ENCODE measurements at regions not wholly inside any gene's neighbourhood (a gene's known extent, or its start where the extent isn't known, plus 50 kb on each side); places are given as distances from the start of the nearest gene placed in this dataset.

- intact Hi-C loops (cut with micrococcal nuclease), result no loop called here
- TF ChIP-seq CTCF (IDR thresholded peaks at IDR 0.05), result no peak
- no peak for DNase-seq
- Mint-ChIP-seq H3K27ac (no peak overlapping the region), H3K27me3 (peaks cover 5% of the 10 kb centered on the region), H3K4me1 (ENCODE audit: low read depth) (peaks cover 13% of the 10 kb centered on the region), H3K4me3 (no peak overlapping the region), H3K36me3 (ENCODE audit: low read depth) (no peaks in the 10 kb centered on the region), H3K9me3 (no peaks in the 10 kb centered on the region)
- ATAC-seq, result no peak
- ChIA-PET POLR2A (interaction anchor here (0.6 kb wide), 1 partner anchor 11 kb away, joined by 3 read pairs; no protein-coding TSS in a partner anchor), CTCF (interaction anchor here (0.7 to 1.8 kb wide), 2 partner anchors 87 to 367 kb away, joined by 3 to 4 read pairs; no protein-coding TSS in a partner anchor)
Observed at GRCh38 chr6:7048894-7049293, 58.9 kb upstream of the RREB1 start.

GRCh38 chr6:7050004-7050403 is 57.8 kb upstream of the RREB1 start:
- intact Hi-C loops (cut with micrococcal nuclease), result no loop called here

GRCh38 chr6:7050872-7051779 is 56.6 kb upstream of the RREB1 start:
- Mint-ChIP-seq H3K27ac (no peak overlapping the region), H3K36me3 (ENCODE audit: low read depth) (no peaks in the 10 kb centered on the region), H3K4me3 (peak overlapping the region; percentile 50), H3K4me1 (ENCODE audit: low read depth) (peaks cover 13% of the 10 kb centered on the region), H3K27me3 (peaks cover 5% of the 10 kb centered on the region), H3K9me3 (no peaks in the 10 kb centered on the region)
- DNase-seq, result peak; percentile 48
- intact Hi-C loops (cut with micrococcal nuclease), result no loop called here
- ATAC-seq, result peak; percentile 61
- CTCF ChIA-PET, result no interaction called here
- TF ChIP-seq CTCF (IDR thresholded peaks at IDR 0.05), result no peak
- POLR2A ChIA-PET, result interaction anchor here (1.1 kb wide), 1 partner anchor 15 kb away, joined by 3 read pairs; no protein-coding TSS in a partner anchor

More at GRCh38 chr6:7050004-7050403, 57.8 kb upstream of the RREB1 start:
- H3K4me3 Mint-ChIP-seq, result no peak overlapping the region
- peaks cover 5% of the 10 kb centered on the region for H3K27me3 Mint-ChIP-seq
- no peaks in the 10 kb centered on the region for H3K9me3 Mint-ChIP-seq
- H3K36me3 Mint-ChIP-seq (ENCODE audit: low read depth), result no peaks in the 10 kb centered on the region
- no peak for DNase-seq
- ChIA-PET CTCF (no interaction called here), POLR2A (no interaction called here)
- TF ChIP-seq CTCF (IDR thresholded peaks at IDR 0.05), result no peak
- H3K27ac Mint-ChIP-seq, result no peak overlapping the region
- peaks cover 13% of the 10 kb centered on the region for H3K4me1 Mint-ChIP-seq (ENCODE audit: low read depth)
- ATAC-seq, result no peak

- Mint-ChIP-seq H3K4me3 (peak overlapping the region; percentile 50), H3K27me3 (peaks cover 5% of the 10 kb centered on the region), H3K36me3 (ENCODE audit: low read depth) (no peaks in the 10 kb centered on the region), H3K4me1 (ENCODE audit: low read depth) (peaks cover 16% of the 10 kb centered on the region), H3K27ac (no peak overlapping the region), H3K9me3 (no peaks in the 10 kb centered on the region)
- ChIA-PET POLR2A (interaction anchor here (1.1 kb wide), 2 partner anchors 9 to 15 kb away, joined by 3 to 4 read pairs; no protein-coding TSS in a partner anchor), CTCF (no interaction called here)
- DNase-seq, result peak; percentile 69
- peak; percentile 75 for ATAC-seq
- no peak for TF ChIP-seq CTCF (IDR thresholded peaks at IDR 0.05)
- intact Hi-C loops (cut with micrococcal nuclease), result no loop called here
Observed at GRCh38 chr6:7051780-7052442, 55.9 kb upstream of the RREB1 start.

All from activated CD8-positive, alpha-beta T cell treated with anti-CD3 and anti-CD28 coated beads for 36 hours (primary cell).